ENCODE measurements at regions not wholly inside any gene's neighbourhood (a gene's known extent, or its start where the extent isn't known, plus 50 kb on each side); places are given as distances from the start of the nearest gene placed in this dataset.

GRCh38 chr5:148708854-148709253, 54.5 kb upstream of the HTR4 start:
- DNase-seq (ENCODE audit: low spot score), result no peak
- H3K4me3 ChIP-seq, result no peak overlapping the region
- H3K36me3 ChIP-seq, result no peaks in the 10 kb centered on the region

GRCh38 chr5:148711961-148712360, 57.6 kb upstream of the HTR4 start:
- no peaks in the 10 kb centered on the region for H3K4me1 ChIP-seq
- no peaks in the 10 kb centered on the region for H3K9me3 ChIP-seq
- DNase-seq (ENCODE audit: low spot score), result no peak
- H3K27ac ChIP-seq, result no peak overlapping the region
- no peak overlapping the region for H3K4me3 ChIP-seq
- H3K27me3 ChIP-seq, result no peaks in the 10 kb centered on the region
- H3K36me3 ChIP-seq, result no peaks in the 10 kb centered on the region
- no peak for TF ChIP-seq CTCF (IDR thresholded peaks at IDR 0.05)

More at GRCh38 chr5:148708854-148709253, 54.5 kb upstream of the HTR4 start:
- TF ChIP-seq CTCF (IDR thresholded peaks at IDR 0.05), result no peak
- Histone ChIP-seq H3K27me3 (no peaks in the 10 kb centered on the region), H3K4me1 (no peaks in the 10 kb centered on the region), H3K27ac (no peak overlapping the region), H3K9me3 (no peaks in the 10 kb centered on the region)

GRCh38 chr5:148713735-148714508, 59.6 kb upstream of the HTR4 start:
- Histone ChIP-seq H3K4me3 (no peak overlapping the region), H3K27me3 (no peaks in the 10 kb centered on the region), H3K36me3 (no peaks in the 10 kb centered on the region), H3K27ac (no peak overlapping the region), H3K4me1 (no peaks in the 10 kb centered on the region), H3K9me3 (no peaks in the 10 kb centered on the region)
- no peak for TF ChIP-seq CTCF (IDR thresholded peaks at IDR 0.05)
- no peak for DNase-seq (ENCODE audit: low spot score)

- no peak for TF ChIP-seq CTCF (IDR thresholded peaks at IDR 0.05)
These were observed 62.4 kb upstream of the HTR4 start for GRCh38 chr5:148716716-148717115.

GRCh38 chr5:148717668-148718067, 63.3 kb upstream of the HTR4 start:
- H3K9me3 ChIP-seq, result no peaks in the 10 kb centered on the region
- H3K36me3 ChIP-seq, result no peaks in the 10 kb centered on the region
- peaks cover 0 to 5% of the 10 kb centered on the region in 2 donors for H3K4me1 ChIP-seq
- no peaks in the 10 kb centered on the region for H3K27me3 ChIP-seq
- no peak overlapping the region for H3K27ac ChIP-seq
- no peak for TF ChIP-seq CTCF (IDR thresholded peaks at IDR 0.05)
- H3K4me3 ChIP-seq, result no peak overlapping the region
- no peak for DNase-seq (ENCODE audit: low spot score)

More at GRCh38 chr5:148716716-148717115, 62.4 kb upstream of the HTR4 start:
- Histone ChIP-seq H3K27ac (no peak overlapping the region), H3K9me3 (no peaks in the 10 kb centered on the region), H3K4me1 (peaks cover 0 to 5% of the 10 kb centered on the region in 2 donors), H3K36me3 (no peaks in the 10 kb centered on the region), H3K27me3 (no peaks in the 10 kb centered on the region), H3K4me3 (no peak overlapping the region)
- DNase-seq (ENCODE audit: low spot score), result no peak

GRCh38 chr5:148719605-148720004, 65.3 kb upstream of the HTR4 start:
- no peaks in the 10 kb centered on the region for H3K36me3 ChIP-seq
- DNase-seq (ENCODE audit: low spot score), result no peak
- H3K27me3 ChIP-seq, result no peaks in the 10 kb centered on the region
- no peak for TF ChIP-seq CTCF (IDR thresholded peaks at IDR 0.05)
- no peaks in the 10 kb centered on the region for H3K9me3 ChIP-seq
- H3K4me3 ChIP-seq, result no peak overlapping the region
- H3K4me1 ChIP-seq, result peaks cover 0 to 5% of the 10 kb centered on the region in 2 donors
- no peak overlapping the region for H3K27ac ChIP-seq
